ENCODE measurements at regions not wholly inside any gene's neighbourhood (a gene's known extent, or its start where the extent isn't known, plus 50 kb on each side); places are given as distances from the start of the nearest gene placed in this dataset.

DNA sequence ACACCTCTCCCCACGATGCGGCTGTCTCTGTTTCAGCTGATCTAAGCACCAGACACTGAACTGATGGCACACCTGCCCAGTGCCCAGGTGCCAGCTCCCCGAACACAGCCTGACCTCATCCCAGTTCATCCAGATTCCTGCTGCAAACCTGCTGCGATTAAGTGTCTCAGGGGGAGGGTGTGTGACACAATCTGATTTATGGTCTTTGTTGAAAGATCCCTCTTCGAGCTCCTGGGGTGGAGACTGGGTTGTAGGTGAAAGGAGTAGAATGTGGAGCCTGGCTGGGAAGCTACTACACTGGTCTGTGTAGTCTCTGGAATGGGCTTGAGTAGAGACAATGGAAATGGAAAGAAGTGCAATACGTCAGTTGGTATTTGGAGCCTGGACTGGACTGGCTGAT lies 390.3 kb downstream of the SHANK2 start:
- DNase-seq: peak; percentile 85

DNA sequence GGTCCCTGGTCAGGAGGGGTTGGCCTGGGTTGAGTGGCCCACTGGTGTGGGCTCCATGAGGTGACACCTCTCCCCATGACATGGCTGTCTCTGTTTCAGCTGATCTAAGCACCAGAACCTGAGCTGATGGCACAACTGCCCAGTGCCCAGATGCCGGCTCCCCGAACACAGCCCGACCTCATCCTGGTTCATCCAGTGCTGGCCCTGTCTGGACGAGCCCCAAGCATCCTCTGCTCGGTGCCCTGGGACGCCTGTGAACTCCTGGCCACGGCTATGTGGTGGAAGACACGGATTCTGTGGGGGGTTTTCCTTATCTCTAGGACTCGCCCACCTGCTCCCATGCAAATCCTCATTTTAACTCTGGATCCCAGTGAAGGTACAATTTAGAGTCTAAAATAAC lies 389.2 kb downstream of the SHANK2 start:
- DNase-seq: no peak

DNA sequence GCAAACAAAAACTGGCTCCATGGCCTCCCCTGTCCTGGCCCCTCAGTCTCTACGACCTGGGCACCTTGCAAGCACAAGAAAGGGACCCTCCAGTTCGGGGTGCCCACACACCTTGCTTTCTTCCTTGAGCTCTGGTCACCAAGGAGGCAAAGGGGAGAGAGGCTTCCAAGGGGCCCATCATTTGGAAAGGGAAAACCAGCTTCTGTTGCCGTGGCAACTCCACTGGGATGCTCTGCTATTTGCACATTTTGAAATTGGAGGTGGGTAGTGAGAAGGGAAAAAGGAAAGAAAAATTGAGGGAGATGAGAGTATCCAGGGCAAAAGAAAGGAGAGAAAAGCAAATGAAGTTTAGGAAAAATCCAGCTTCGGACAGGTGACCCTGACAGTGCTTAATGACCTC lies 388.4 kb downstream of the SHANK2 start:
- DNase-seq: no peak

DNA sequence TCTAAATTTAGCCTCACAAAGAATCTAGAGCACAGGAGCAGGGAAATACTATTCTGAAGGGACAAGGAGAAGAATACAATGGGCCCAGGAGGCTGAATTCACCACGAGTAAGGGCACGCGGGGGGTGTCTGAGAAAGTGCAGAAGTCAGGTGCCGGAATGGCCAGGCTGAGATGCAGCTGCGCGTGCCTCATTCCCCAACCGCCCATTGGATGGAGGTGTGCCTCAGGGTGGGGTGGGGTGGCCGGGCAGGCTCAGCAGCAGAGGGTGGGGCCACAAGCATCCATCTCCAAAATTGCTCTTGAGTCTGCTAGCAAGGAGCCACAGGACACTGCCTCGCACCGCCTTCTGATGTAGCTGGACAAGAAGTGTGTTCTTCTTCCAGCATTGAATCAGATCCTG lies 387.0 kb downstream of the SHANK2 start:
- no peak for DNase-seq

DNA sequence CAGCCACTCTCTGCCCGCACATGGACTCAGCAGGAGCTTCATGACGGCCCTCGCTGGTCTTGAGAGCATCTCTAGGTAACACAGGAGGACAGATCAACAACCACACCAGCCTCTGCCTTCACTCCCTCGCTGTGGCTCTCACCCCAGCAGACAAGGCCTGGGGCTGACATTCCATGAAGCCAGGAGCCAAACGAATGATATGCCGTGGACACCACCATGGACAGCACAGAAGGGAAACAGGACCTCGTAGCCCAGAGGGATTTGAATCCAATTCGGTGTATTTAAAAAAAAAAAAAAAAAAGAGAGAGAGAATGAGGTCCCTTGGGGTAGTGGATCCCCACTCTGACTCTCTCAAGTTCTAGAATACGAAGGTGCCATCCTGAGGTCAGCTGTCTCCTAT lies 385.5 kb downstream of the SHANK2 start:
- DNase-seq: no peak

DNA sequence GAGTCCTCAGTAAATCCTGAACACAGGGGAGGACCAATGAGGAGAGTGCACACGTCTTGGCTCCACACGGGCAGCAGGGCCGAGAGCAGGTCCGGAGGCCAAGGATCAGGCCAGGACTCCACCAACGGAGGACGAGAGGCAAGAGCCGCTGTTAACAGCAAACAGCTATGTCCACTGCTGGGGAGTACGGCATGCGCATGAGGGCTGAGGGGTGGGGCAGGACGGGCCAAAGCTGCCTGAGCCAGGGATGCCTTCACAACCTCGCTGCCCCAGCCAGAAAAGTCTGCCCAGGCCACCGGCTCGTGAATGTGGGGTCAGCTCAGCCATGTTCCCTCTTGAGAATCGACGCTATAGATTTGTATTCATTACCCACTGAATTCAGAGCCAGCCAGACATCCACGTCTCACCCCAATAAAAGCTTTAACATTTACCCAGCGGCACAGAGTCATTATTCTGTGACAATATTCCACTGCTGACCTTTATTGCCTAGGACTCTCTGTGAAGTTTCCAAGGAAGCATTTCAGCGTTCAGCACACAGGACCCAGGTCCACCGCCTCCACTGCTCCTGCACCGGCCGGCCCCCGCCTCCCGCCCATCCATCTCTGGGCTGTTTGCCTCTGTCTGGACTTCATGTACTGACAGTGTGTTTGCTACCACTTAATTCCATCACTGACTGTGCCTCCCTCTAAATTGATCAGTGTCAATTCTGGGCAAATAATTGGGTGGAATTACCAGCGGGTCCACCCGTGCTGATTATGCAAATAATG lies 384.9 kb downstream of the SHANK2 start:
- no peak for DNase-seq

DNA sequence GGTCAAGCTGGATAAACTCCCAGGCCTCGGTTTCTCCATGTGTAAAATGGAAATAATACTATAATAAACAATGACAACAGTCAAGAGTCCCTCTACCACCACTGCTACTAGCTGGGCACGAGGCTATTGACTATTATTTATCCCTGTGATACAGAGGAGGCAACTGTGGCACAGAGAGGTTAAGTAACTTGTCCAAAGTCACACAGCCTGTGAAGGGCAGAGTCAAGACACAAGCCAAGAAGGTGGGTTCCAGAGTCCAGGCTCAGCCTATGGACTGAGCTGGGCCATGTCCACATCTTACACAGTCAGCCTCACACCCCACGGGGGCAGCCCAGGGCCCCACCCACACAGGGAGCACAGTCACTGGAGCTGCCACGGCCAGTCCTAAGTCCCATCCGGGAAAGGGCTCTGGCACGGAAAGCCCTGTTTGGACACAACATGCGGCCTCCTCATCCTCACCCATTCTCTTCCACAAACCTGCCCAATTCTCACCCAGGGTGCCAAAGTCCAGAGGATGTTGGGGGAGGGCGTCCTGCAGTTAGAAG lies 384.0 kb downstream of the SHANK2 start:
- DNase-seq: no peak

DNA sequence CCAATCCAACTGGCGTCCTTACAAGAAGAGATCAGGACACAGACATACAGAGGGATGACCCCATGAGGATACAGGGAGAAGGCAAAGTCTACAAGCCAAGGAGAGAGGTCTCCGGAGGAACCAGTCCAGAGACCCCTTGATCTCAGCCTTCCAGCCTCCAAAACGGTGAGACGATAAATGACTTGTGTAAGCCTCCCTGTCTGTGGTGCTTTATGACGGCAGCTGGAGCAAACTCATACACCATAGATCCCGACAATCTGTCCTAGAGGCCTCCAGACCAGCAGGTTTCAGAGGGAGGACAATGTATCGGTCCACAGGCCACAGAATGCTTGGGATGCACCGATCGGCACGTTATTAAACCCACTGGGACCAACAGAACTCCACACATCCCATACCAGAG lies 383.3 kb downstream of the SHANK2 start:
- DNase-seq: no peak

DNA sequence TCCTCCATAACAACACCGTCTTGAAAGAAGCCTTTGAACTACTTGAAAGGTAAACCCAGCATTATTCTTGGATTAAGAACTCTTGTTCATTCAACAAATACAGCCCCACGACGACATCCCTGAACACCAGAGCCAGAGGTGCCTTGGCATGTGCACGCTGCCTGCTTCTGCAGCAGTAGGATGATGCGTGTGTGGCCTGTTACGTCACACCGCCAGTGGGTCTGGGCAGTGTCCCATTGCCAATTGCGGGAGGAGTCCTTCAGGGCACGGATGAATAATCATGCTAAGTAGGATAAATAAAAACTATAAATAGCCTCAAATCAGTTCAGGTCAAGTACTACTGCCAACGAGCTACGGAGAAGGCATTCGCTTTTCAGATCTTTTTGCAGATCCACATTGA lies 380.5 kb downstream of the SHANK2 start:
- DNase-seq: no peak

DNA sequence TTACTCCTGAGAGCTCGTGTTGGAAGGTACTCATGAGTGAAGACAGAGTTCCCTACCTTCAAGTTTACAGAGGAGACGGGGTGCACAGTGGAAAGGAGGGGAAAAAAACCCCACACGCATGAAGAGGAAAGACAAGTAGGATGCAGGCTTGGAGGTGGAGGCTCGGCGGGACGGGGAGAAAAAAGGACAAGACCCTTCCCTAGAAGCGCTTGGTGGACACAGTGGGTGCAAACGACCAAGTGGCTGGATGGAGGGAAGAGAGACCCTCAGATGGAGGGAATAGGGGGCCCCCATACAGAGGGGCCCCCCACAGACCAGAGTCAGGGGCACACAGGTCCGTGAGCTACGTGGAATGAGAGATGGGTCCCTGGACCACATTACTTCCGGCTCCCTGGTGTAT lies 380.1 kb downstream of the SHANK2 start:
- DNase-seq: no peak

DNA sequence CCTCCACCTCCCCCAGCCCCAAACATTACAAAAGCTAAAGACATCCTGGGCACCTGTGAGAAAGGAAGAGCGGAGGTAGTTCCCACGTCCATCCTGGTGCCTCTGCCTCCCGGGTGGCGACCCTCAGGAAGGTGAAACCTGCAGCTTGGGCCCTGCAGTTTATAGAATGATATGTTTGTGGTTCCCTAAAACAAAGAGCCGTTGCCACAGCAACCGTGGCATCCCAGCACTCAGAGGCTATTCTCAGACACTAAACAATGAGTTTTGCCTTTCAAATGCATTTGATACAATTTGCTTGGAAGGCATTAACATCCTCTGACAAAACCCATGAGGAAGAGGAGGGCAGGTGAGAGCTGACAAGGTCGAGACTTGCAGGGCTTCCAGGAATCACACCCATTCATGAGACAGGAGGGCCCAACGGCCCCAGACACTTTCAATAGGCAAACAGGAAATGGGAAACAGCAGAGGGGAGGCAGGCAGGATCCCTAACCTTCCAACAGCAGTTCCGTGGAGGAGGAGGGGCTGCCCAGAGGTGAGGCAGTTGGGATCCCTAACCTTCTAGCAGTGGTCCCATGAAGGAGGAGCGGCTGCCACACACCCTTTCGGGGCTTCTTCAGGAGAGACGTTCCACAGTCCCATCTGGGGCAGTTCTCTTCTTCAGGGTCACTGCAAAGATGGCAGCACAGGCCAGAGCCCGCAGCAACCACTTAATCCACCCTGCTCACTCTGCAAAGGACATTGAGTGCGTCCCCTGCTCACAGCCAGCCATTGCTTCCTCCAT lies 379.2 kb downstream of the SHANK2 start:
- no peak for DNase-seq

DNA sequence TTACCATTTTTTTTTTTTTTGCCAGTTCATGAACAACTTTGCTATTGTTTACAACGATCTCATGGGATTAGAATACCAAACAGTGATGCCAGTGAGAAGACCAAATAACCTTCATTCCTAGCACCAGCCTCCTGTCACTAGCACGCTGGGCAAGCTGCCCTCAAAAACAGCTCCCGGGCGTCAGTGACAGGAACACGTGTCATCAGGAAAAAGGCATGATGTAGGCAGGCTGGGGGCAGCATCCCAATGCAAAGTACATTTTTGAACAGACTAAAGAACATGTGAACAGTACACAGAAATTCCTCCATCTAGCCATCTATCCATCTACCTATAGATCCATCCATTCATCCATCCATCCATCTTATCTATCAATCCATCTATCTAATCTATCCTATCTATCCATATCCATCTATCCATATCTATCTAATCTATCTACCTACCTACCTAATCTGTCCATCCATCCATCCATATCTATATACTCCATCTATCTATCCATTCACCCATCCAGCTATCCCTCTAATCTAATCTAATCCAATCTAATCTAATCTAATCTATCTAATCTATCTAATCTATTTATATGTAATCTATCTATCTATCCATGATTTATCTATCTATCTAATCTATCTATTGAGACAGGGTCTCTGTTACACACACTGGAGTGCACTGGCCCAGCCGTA lies 378.5 kb downstream of the SHANK2 start:
- DNase-seq: no peak

DNA sequence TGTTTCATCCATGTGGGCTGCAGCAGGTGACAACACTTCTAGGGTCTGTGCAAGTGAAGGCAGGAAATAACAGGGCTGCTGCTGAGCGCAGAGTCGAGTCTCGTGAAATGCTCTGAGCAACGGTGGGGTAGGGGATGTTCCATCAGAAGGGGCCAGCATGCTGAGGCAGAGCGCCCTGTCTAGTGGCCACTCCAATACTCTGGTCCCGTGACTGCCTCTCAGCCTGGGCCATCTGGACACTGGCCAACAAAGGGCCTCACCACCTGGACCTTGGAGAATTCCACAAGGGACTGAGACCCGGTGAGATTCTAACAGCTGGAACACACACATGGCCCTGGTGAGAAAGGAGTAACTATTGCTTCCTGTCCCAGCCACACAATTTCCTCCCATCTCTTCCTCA lies 375.7 kb downstream of the SHANK2 start:
- peak; percentile 25 for DNase-seq

DNA sequence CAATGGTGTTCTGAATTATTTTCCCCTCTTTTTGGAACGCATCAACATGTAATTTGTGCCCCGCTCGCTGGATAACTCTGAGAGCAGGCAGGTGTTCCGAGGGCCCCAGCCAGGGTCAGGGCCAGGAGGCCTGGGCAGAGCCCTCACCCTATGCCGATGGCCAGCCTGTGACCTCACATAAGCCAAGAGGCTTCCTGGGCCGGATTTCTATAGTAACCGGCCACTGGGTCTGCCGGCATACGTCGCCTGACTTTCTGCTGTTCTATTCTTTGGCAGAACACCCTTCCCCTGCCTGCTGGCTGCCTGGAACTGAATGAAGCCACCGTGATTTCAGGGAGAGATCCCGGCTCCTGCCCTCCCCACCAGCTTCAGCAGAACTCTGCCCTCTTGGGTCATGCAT lies 375.2 kb downstream of the SHANK2 start:
- no peak for DNase-seq

DNA sequence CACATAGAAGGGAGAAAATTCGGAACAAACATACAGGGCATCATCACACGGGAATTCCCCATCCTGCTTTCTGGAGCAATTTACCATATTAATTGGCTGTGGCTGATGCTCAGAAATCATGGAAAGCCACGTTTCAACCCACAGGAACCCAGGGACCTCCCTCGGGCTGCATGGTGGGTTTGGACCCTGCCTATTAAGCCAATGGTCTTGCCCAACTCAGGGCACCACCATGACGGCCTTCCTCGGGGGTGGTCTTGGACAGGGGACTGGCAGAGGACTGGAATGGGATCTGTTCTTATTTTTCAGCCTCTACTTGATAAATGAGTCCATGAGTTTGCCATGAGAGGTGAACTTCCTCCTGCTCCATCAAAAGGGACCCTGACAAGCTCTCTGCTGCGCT lies 374.0 kb downstream of the SHANK2 start:
- no peak for DNase-seq

DNA sequence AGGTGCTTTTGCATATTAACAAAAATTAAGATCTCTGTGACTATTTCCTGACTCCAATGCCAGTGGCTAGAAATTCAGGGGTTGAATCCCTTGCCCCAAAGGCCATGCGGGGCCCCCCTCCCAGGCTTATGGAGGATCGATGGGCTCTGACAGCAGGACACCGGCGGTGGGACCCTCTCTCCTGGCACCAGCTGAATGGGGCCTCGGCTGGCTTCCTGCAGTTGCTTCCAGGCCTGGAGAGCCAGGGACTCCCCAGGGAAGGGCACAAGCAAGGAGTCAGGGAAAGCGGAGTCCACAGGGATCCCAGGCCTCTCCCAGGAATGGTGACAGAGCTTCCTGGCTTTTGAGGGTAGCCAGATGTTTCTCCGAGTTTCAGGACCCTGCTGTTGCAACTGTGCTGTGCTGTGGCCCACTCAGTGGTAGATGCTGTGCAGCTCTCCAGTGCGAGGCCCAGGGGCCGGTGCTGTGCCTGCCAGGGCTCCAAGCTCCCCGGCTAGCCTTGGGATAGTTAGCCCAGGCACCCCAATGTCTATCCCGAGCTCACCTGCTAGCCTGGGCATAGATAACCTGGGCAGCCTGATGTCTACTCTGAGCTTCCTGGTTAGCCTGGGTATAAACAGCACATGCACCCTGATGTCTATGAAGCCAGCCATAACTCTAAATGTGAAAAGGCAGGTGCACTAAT lies 372.6 kb downstream of the SHANK2 start:
- no peak for DNase-seq

DNA sequence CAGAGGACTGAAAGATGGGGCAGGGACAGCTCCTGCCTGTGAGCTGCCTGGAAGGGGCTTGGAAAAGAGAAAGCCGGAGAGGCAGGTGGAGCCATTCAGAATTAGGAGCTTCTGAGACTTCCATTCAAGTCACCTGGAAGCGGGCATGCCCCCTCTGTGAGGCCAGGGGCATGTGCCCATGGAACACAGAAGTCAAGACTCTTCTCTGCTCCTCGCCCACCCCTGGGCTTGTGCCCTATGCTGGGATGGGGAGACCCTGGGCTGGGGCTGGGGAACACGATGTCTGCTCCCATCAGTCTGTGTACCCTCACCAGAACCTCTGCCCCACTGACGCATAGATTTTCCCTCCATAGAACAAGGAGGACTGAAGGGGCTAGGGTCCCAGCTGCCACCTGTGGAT lies 372.0 kb downstream of the SHANK2 start:
- DNase-seq: no peak

DNA sequence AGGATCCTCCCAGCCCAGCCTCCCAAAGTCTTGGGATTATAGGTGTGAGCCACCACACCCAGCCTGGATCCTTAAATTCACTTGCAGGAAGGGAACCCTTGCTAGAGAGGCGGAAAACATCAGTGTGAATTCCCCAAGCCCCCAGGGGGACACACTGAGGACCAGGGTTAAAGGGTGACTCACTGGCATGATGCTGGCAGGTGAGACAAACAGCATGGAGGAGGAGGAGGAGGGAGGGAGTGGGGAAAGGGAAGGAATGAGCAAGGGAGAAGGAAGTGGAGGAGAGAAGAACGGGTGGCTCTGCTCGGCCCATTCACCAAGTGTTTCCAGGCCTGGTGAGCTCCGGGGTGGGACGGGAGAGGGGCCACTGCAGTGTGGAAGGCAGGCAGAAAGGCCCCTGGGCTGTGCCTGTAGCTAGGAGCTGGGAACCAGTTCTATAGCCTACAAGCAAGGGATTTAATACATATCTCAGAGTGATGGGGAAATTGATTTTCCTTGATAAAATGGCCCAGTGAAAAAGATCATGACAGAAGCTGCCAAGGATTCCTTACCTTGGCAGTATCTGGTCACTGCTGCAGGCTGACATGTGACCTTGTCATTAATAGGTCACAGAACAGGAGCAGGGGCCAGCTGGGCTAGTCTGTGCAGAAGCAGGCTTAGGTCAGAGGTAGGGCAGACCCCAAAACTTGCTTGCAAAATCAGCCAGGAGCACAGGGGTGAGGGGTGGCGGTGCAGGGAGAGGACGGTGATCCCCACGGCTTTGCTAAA lies 370.2 kb downstream of the SHANK2 start:
- no peak for DNase-seq

DNA sequence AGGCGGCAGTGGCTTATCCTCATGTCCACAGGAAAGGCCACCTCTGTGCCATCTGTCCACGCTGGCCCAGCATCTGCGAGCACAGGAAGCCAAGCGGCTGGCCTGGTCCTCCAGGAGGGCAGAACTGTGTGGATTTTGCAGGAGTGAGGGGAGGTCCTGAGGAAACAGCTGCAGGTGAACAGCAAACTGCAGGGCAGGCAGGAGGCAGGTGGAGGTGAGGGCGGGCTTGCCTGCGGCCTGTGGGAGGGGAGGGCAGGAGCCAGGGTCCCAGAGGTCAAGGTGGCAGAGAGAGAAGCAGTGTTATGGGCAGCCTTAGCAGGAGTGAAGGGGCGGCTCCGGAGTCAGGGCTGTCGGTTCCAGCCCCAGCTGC lies 369.7 kb downstream of the SHANK2 start:
- no peak for DNase-seq

DNA sequence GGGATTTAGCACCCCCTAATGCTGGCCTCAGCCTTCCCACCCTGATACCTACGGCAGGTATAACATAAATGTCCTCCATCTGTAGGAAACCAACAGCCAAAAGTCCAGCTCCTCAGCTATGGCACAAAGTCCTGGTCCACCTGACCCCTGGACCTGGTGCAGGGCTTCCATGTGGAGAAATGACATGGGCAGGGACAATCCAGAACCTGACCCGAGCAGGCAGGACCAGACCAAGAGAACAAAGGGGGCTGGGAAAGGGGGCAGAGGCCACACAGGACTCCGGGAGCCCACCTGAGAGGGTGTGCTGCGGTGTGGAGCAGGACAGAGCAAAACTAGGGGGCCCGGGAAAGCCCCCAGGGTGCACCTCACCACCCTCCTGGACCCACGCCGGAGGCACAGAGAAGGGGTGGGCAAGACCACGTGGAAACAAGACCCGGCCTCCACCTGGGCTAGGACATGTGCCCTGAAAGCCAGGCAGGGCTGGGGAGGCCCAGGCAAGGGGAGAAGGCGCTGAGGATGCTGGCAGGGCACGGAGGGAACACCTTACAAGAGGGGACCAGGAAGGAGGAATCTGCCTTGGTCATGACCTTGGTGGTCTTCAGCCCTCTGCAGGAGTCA lies 368.9 kb downstream of the SHANK2 start:
- no peak for DNase-seq

DNA sequence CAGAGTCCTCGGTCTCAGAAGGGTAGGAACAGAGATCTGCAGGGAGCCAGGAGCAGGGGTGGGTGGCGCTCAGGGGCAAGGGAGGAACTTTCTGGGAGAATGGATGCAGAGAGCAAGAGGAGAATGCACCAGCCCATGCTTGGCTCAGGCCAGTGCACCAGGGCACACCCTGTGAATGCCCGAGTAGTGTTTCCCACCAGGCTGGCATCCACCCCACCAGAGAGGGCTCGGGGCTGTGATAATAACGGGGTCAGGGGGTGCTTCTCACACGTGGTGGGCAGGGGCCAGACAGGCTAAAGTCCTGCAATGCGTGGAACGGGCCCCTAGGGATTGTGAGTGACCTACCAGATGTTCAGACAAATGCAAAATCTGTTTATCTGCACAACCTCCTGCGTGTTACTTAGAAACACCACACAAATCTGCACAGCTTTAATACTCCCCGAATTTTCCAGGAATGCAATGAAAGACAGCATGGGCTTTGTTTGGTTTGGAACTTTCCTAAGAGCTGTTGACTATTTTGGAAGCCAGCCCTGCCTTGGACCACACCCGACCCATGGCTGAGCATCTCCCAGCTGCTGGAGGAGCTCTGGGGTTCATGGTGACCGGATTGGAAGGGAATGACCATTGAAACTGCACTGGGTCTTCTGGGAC lies 368.3 kb downstream of the SHANK2 start:
- DNase-seq: no peak

Measured in NCI-H510A (cell line).